GM23248 (cell line): ENCODE measurements at regions not wholly inside any gene's neighbourhood (a gene's known extent, or its start where the extent isn't known, plus 50 kb on each side); places are given as distances from the start of the nearest gene placed in this dataset.

Experiments
- EZH2 ChIP-seq: fragments of 200-600 bp; sonication (generic); IDR thresholded peaks from 2 replicates; pipeline ENCODE4 v1.6.1; 2018; ENCODE audit warnings: antibody characterized with exemption, mild to moderate bottlenecking; ENCODE audit not compliant: insufficient read depth, poor library complexity, severe bottlenecking
- EZH2phosphoT487 ChIP-seq: fragments of 200-600 bp; sonication (generic); IDR thresholded peaks from 2 replicates; pipeline ENCODE4 v1.6.1; 2018; ENCODE audit warnings: antibody characterized with exemption, moderate library complexity, mild to moderate bottlenecking, low read depth; ENCODE audit not compliant: insufficient read depth

GRCh38 chr4:107255596-107255995 is 219.5 kb upstream of the DKK2 start:
- no peak for TF ChIP-seq EZH2phosphoT487
- TF ChIP-seq EZH2 = no peak
